Caco-2 (cell line): ENCODE measurements at regions not wholly inside any gene's neighbourhood (a gene's known extent, or its start where the extent isn't known, plus 50 kb on each side); places are given as distances from the start of the nearest gene placed in this dataset.

Experiments
- BruUV-seq: library from RNA; stranded (reverse); fragments of 400-500 nt; replicated peaks from 2 replicates; lab custom pipeline; 2021; lab: Mats Ljungman, UMichigan
- CTCF ChIA-PET: fragments of 300-600 bp; sonication (Branson Sonifier 250); formaldehyde crosslinking; loops from one replicate; lab custom pipeline; 2022; ENCODE audit warnings: antibody characterized with exemption; lab: Charles Lee
- POLR2A ChIA-PET: fragments of 300-600 bp; sonication (Branson Sonifier 250); formaldehyde crosslinking; loops from one replicate; lab custom pipeline; 2022; ENCODE audit warnings: antibody characterized with exemption; lab: Charles Lee
- DNase-seq, 2 experiments: peaks; one replicate each; pipeline versions ENCODE4 v3.0.0 to v3.0.0-alpha.2; 2020 to 2022
- H3K27me3 ChIP-seq: replicated peaks from 2 replicates; pipeline ENCODE4 v1.6.0; 2011; ENCODE audit warnings: low read length; ENCODE audit not compliant: control insufficient read depth, insufficient read depth
- H3K36me3 ChIP-seq: 2 replicates; pipeline ENCODE4 v1.5.1; 2011; ENCODE audit warnings: low read length; ENCODE audit not compliant: control insufficient read depth, insufficient read depth
- H3K4me1 ChIP-seq: fragments of 250-450 bp; sonication (Bioruptor Pico); 2 replicates; pipeline ENCODE4 v1.5.1; 2020; ENCODE audit warnings: mild to moderate bottlenecking
- H3K4me3 ChIP-seq: 2 replicates; pipeline ENCODE4 v1.5.1; 2011; ENCODE audit warnings: low read depth, mild to moderate bottlenecking, control low read depth, low read length
- H3K9me3 ChIP-seq: fragments of 250-450 bp; sonication (Bioruptor Pico); 2 replicates; pipeline ENCODE4 v1.5.1; 2020; ENCODE audit warnings: mild to moderate bottlenecking, moderate library complexity
- H3K27ac Mint-ChIP-seq: one replicate; pipeline ENCODE4 v1.8.0; 2022; ENCODE audit warnings: mixed read lengths; ENCODE audit not compliant: unreplicated experiment
- H3K27me3 Mint-ChIP-seq: one replicate; pipeline ENCODE4 v1.8.0; 2022; ENCODE audit warnings: mixed read lengths; ENCODE audit not compliant: insufficient read depth, unreplicated experiment
- H3K36me3 Mint-ChIP-seq: one replicate; pipeline ENCODE4 v1.8.0; 2022; ENCODE audit warnings: mild to moderate bottlenecking, mixed read lengths; ENCODE audit not compliant: insufficient read depth, unreplicated experiment
- H3K4me1 Mint-ChIP-seq: one replicate; pipeline ENCODE4 v1.8.0; 2022; ENCODE audit warnings: low read depth, mixed read lengths; ENCODE audit not compliant: unreplicated experiment
- H3K4me3 Mint-ChIP-seq: one replicate; pipeline ENCODE4 v1.8.0; 2022; ENCODE audit warnings: mild to moderate bottlenecking, moderate library complexity, mixed read lengths; ENCODE audit not compliant: unreplicated experiment
- H3K9me3 Mint-ChIP-seq: one replicate; pipeline ENCODE4 v1.8.0; 2022; ENCODE audit warnings: mixed read lengths; ENCODE audit not compliant: unreplicated experiment
- CTCF ChIP-seq, 2 experiments: fragments of 200-600 bp in 1 of 2; IDR thresholded peaks; 1 replicate in 1 of 2; 2 replicates in 1 of 2; pipeline versions ENCODE4 v1.5.1 to v1.8.0; 2011 to 2022; ENCODE audit warnings: antibody characterized with exemption in 1 of 2, control low read depth in 1 of 2, inconsistent platforms in 1 of 2, low read depth in 1 of 2, low read length in 1 of 2, mild to moderate bottlenecking in 1 of 2, moderate library complexity in 1 of 2; ENCODE audit not compliant: insufficient read depth in 1 of 2, severe bottlenecking in 1 of 2, unreplicated experiment in 1 of 2
- intact Hi-C: fragments of 100-400 bp; cut with micrococcal nuclease; formaldehyde crosslinking; loops from one replicate; pipeline ENCODE4 v1.10.0; 2022; ENCODE audit not compliant: unreplicated experiment

GRCh38 chr4:66052426-66052825, 382.1 kb upstream of the EPHA5 start:
- no peak overlapping the region for H3K4me3 ChIP-seq
- no peak overlapping the region for H3K4me3 Mint-ChIP-seq
- no peaks in the 10 kb centered on the region for H3K9me3 ChIP-seq
- no peaks in the 10 kb centered on the region for H3K27me3 Mint-ChIP-seq
- H3K27ac Mint-ChIP-seq = no peak overlapping the region
- intact Hi-C loops = no loop called here
- TF ChIP-seq CTCF (IDR thresholded peaks at IDR 0.05; ENCODE audit: insufficient read depth in 1 of 2, low read depth in 1 of 2, low read length in 1 of 2, severe bottlenecking in 1 of 2, unreplicated experiment in 1 of 2) = no peak
- H3K27me3 ChIP-seq = no peaks in the 10 kb centered on the region
- CTCF ChIA-PET = no interaction called here
- no peaks in the 10 kb centered on the region for H3K4me1 ChIP-seq
- H3K36me3 Mint-ChIP-seq = no peaks in the 10 kb centered on the region
- H3K36me3 ChIP-seq = no peaks in the 10 kb centered on the region
- H3K4me1 Mint-ChIP-seq = no peaks in the 10 kb centered on the region
- no TSS peak for BruUV-seq
- DNase-seq = no peak
- POLR2A ChIA-PET = no interaction called here
- no peaks in the 10 kb centered on the region for H3K9me3 Mint-ChIP-seq

GRCh38 chr4:66048861-66049260, 378.6 kb upstream of the EPHA5 start:
- no peak for TF ChIP-seq CTCF (IDR thresholded peaks at IDR 0.05; ENCODE audit: insufficient read depth in 1 of 2, low read depth in 1 of 2, low read length in 1 of 2, severe bottlenecking in 1 of 2, unreplicated experiment in 1 of 2)
- intact Hi-C loops = no loop called here
- H3K36me3 ChIP-seq = no peaks in the 10 kb centered on the region
- H3K27me3 Mint-ChIP-seq = no peaks in the 10 kb centered on the region
- H3K4me1 ChIP-seq = no peaks in the 10 kb centered on the region
- H3K36me3 Mint-ChIP-seq = no peaks in the 10 kb centered on the region
- no peak overlapping the region for H3K4me3 Mint-ChIP-seq
- H3K9me3 ChIP-seq = no peaks in the 10 kb centered on the region
- H3K27ac Mint-ChIP-seq = no peak overlapping the region
- POLR2A ChIA-PET = no interaction called here
- H3K4me3 ChIP-seq = no peak overlapping the region
- H3K27me3 ChIP-seq = no peaks in the 10 kb centered on the region
- no peaks in the 10 kb centered on the region for H3K4me1 Mint-ChIP-seq
- H3K9me3 Mint-ChIP-seq = no peaks in the 10 kb centered on the region
- CTCF ChIA-PET = no interaction called here
- no TSS peak for BruUV-seq
- no peak for DNase-seq

GRCh38 chr4:66045913-66046312, 375.6 kb upstream of the EPHA5 start:
- H3K9me3 Mint-ChIP-seq = no peaks in the 10 kb centered on the region
- ChIA-PET CTCF (no interaction called here), POLR2A (no interaction called here)
- no peaks in the 10 kb centered on the region for H3K4me1 Mint-ChIP-seq
- no peak for TF ChIP-seq CTCF (IDR thresholded peaks at IDR 0.05; ENCODE audit: insufficient read depth in 1 of 2, low read depth in 1 of 2, low read length in 1 of 2, severe bottlenecking in 1 of 2, unreplicated experiment in 1 of 2)
- H3K36me3 Mint-ChIP-seq = no peaks in the 10 kb centered on the region
- Histone ChIP-seq H3K36me3 (no peaks in the 10 kb centered on the region), H3K9me3 (no peaks in the 10 kb centered on the region), H3K4me1 (no peaks in the 10 kb centered on the region), H3K27me3 (no peaks in the 10 kb centered on the region), H3K4me3 (no peak overlapping the region)
- H3K4me3 Mint-ChIP-seq = no peak overlapping the region
- no peak for DNase-seq
- no peak overlapping the region for H3K27ac Mint-ChIP-seq
- intact Hi-C loops = no loop called here
- BruUV-seq = no TSS peak
- H3K27me3 Mint-ChIP-seq = no peaks in the 10 kb centered on the region
